ENCODE measurements at regions not wholly inside any gene's neighbourhood (a gene's known extent, or its start where the extent isn't known, plus 50 kb on each side); places are given as distances from the start of the nearest gene placed in this dataset.
"Not testable (repeated sequence)": the region's sequence is repeated elsewhere in the genome, so short reads cannot be mapped to it uniquely, and the experiment has no call there.

DNA sequence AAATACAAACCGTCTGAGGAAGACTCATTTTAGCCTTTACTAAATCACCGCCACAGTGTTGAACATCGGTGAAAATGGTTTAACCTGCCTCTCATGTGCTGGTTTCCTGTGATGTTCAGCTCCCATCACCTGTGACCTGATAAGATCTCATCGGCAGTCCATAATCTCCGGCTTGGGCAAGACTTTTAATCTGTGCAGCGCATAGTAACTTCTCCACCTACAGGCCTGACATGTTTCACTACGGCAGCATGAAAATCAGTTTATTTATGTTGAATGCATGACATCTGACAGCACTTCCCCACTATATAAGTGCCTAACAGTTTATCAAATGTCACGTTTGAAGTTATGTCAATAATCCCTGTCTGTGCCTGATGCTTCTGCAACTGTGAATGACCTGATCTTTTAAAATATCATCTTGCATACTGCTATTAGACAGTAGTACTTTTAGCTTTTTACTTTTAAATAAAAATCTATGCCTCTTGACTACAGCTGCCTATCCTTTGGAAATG lies 1919.8 kb upstream of the AGA start:
- no peak for DNase-seq

DNA sequence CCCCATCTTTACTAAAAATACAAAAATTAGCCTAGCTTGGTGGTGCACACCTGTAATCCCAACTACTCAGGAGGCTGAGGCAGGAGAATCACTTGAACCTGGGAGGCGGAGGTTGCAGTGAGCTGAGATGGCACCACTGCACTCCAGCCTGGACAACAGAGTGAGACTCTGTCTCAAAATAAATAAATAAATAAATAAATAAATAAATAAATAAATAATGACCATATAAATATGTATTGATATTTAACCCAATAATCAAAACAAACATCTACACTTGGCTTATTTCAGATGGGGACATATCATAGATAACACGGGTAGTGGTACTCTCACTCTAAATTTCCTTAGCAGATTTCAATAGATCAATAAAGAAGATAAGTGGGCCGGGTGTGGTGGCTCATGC lies 1923.7 kb upstream of the AGA start:
- not testable (repeated sequence) for DNase-seq

DNA sequence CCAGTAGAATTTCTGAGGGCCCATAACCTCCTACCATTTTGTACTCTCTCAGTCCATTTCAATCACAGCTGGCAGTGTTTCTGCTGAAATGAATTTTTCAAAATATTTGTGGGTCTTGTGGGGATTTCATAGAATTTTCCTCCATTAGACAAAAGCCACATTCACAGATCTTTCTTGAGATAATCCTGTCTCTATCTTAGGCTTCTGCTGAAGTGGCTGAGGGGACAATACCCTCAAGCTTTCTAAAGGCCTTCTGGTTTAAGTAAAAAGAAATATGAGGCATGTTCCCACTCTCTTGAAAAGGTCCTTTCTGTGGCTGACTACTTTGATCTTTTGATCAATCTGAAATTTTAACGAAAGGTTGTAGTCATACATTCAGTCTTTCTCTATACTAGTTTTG lies 1930.0 kb upstream of the AGA start:
- no peak for DNase-seq

DNA sequence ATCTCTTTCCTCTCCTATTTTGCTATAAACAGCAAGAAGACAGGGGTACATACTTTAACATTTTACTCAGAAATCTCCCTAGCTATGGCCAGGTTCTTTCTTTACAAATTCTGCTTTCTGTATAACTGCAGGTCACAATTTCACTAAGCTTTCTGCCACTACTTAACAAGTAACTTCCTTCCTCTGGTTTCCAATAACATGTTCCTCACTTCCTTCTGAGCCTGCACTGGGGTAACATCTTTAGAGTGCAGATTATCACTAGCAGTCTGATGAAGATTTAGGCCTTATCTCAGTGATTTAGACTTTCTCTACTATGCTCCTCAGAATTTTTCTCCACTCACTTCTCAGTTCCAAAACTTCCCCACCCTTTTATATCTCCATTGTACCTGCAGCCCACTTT lies 1930.5 kb upstream of the AGA start:
- DNase-seq, result no peak

DNA sequence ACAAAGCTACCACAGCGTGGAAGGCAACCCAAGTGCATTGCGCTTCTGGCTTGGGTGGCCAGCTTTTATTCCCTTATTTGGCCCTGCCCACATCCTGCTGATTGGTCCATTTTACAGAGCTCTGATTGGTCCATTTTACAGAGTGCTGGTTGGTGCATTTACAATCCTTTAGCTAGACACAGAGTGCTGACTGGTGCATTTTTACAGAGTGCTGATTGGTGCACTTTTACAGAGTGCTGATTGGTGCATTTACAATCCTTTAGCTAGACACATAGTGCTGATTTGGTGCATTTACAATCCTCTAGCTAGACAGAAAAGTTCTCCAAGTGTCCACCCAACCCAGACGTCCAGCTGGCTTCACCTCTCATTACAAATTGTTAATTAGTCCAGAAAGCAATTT lies 1936.6 kb upstream of the AGA start:
- DNase-seq, result not testable (repeated sequence)

DNA sequence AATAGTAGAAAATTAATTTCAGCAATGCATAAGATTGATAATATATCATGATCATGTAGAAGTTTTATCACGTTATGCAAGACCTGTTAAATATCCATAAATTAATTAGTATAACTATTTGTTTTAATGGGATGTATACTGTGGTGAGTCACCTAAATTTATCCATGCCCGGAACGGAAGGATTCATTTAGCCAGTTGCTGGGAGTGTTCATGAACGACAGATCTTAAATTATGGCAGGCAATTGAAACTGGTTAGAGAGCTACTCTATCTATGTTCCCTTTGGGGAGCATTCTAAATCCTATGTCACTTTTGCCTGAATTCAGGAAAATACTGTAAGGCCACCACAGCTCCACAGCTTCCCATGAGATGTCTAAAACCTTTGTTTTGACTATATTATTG lies 1950.5 kb upstream of the AGA start:
- no peak for DNase-seq

DNA sequence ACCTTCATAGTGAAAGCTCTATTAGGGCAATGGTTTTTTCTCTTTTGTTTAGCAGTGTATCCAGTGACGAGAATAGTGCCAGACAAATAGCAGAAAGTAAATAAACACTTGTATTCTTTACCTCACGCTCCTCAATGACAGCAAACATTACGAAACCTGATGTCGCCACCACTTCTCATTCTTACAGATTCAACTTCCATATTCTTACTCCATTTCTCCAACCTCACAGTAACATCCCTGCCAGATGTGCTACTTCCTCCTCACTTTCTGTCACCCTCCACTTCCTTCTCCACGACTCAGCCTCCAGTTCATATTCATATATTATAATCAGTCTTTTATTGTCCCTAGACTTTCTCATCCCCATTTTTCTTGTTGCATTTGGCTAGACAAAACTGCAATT lies 1956.2 kb upstream of the AGA start:
- DNase-seq, result no peak

DNA sequence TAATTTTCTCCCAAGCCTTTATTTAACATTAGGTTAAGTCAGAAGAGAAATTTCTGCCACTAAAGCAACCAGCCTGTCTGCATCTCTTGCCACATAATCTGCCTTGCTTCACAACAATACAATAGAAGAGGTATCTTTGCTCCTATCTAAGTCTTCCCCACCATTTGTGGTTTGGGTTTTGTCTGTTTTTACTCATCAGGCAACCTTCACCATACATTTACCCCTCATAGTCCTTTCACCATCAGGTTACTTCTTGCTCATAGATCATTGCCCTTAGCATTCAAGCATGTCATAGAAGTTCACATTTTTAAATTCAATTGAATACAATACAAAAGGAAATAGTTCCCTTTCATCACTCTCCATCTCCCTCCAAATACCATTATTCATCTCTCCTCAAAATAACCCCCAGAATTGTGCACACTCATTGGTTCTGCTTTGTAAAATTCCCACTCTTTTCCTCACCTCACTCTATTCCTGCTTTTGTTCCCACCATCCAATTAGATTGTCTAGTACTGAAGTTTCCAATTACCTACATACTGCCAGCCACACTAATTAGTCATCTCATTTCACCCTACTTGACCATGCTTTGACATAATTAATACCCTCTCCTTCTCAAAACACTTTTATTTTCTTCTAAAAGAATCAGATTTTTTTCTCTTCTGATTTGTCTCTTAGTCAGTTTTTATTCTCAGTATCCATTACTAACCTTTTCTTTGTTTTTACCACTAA lies 1957.0 kb upstream of the AGA start:
- no peak for DNase-seq

DNA sequence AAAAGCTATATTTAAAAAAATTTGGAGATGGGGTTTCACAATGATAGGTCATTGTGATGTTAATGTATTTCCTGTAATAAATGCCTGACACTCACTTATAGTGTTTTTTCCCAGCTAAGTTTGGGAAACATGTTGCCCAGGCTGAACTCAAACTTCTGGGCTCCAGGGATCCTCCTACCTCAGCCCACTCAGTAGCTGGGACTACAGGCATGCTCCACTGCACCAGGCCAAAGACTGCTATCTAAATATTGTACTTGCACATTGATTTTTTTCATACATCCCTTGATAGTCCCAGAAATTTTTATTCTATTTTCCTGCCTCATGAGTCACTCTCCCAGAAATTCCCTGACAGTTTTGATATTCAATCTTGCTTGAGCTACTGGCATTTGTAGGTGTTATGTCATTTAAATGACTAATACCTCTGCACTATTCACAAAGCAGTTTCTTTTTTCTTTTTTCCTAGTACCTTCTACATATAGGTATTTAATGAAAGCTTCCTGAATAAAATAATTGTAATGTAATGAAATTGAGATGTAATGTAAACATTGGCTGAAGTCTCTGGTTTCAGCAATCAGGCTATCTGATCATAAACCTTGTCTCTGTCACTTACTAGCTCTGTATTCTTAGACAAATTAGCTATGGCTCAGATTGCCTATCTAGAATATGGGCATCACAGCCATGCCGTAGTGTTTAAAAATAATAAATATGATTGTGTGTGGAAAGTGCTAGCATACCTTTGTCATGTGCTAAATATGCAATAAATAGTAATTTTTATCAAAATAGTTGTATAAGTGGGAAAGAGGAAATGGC lies 1973.0 kb upstream of the AGA start:
- peak; percentile 6 for DNase-seq

DNA sequence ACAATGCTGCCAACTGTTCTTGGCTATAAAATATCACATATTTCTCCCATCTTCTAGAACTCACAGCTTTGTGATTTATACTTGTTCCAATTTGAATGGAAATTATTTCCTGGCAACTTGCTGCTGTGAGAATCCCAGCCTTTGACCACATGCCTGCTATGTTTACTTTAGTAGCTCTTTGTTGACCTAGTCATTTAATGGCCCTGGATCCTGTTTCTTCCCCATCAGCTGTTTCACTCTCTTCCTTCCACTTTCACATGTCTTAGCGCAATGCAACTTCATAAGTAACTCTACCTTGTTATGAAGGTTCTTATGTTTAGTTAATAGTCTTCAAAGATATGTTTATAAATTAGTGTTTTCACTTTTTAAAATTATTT lies 1973.6 kb upstream of the AGA start:
- peak; percentile 6 for DNase-seq

DNA sequence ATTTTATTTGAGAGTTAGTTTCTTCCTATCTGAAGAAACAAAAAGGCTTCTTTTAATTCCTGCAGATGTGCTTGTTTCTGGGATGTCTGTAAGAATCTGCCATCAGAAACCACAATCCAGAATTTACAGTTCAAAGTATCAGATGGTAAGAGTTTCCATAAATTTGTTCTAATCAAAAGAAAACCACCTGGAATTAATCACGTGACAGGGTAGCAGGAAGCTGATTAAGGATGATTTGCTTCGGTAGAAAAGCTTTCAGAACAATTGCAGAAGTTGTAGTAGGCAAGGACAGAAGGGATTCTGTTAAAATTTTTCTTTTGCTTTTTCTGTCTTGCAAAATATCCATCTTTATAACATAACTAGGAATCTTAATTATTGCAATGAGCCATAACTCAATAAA lies 1975.1 kb upstream of the AGA start:
- DNase-seq, result no peak

DNA sequence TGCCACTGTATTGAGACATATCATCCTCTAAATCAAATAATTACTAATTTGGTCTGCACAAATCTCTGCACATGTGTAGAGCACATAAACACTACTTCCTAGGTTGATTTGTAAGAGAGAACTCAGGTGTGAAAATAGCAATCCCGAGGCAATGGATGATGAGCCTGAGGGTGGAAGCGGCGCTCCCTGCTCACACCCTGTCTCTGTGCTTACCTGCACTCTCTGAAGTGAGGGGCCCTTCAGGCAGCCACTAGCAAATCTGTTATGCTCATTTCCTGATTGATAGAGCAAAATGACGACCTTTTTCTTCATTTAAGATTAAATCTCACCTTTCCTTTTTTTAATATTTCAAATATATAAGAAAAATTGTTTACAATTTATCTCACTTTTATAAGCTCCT lies 1995.7 kb upstream of the AGA start:
- no peak for DNase-seq

DNA sequence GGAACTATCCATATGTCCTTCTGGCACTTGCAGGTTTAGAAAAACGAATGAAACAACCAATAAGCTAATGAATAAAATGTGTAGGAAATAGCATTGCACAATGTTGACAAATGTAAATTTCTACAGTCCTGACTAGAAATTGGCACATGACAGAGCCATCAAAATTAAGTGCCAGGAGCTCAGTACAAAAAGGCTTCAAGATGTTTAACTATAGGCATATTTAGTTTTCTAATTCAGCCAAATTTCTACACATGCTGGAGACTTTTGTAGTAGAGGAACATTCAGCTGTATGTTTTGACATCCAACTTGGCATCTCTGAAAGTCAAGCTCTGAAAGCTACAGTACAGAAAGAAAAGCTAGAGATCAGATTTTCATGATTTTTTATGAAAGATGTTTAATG lies 1999.4 kb upstream of the AGA start:
- DNase-seq, result no peak

DNA sequence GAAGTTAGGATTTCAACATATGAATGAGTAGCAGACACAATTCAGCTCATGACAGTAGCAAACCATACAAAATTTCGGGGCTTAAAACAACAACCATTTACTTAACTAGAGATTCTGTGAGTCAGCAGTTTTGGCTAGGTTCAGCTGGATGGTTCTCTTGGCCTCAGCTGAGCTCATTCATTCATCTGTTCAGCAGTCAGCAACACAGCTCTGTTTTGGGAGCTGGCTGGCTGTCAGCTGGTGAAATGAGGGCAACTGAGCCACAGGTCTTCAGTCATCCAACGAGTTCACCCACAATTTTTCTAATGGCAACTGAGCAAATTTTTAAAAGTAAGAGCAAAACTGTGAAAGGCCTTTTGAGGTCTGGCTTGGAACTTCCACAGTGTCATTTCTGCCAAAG lies 2005.1 kb upstream of the AGA start:
- no peak for DNase-seq

DNA sequence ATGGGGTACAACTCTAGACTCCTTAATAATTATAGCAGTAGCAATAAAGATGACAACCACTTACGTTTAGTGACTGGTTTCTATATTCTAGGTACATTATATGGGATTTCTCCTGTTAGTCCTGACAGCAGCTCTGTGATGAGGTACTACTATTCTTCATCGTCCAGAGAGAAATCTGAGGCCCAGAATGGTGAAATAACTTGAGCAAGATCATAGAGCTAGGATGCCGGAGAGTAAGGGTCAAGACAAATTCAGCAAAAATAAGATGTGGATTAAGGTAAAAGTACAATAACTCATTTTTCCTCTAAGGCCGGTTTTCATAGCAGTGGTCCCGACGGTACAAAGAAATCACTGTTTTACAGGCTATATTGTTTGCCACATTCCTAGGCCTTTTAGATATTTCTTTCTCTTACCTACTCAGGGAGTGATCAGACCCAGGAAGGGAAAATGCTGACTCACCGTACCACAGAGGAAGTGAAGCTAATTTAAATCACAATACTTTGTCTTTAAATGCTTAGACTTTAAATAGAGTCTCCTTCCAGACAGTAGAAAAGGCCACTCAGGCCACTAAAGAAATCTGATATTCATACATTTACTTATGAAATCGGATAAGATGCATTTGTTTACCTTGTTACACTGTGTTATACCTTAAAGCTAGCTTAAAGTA lies 2023.0 kb upstream of the AGA start:
- DNase-seq, result no peak

DNA sequence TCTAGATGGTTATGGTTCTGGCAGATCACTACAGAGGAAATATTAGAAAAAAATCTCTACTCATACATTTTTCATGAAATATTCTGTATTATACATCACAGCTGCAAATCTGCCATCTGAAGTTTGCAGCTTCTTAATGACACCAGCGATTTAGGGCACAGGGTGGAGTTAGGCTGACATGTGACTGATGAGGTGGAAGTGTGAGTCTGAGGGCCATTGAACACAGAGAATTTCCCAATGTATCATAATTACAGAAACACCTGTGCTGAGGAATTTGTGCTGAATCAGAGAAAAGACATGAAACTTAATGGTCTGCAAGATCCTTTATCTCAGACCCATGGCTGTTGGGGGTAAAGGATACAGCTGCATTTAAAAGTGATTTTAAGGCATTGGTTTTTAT lies 2025.6 kb upstream of the AGA start:
- no peak for DNase-seq

DNA sequence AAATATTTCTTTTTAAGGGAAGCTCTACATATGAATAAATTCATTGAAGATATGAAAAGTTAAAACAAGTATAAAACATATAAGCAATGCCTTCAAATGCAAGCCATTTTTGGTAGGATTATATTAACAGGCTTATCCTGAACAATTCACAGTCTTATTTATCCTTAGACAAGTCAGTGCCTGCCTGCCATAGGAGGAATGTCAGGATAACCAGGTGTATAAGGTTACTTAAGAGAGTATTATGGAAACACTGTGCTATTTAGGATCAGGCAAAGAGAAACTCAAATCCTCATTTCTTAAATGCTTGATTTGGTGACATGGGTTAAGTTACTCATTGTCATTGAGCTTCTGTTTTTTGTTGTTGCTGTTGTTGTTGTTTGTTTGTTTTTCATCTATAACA lies 2029.9 kb upstream of the AGA start:
- DNase-seq, result no peak

DNA sequence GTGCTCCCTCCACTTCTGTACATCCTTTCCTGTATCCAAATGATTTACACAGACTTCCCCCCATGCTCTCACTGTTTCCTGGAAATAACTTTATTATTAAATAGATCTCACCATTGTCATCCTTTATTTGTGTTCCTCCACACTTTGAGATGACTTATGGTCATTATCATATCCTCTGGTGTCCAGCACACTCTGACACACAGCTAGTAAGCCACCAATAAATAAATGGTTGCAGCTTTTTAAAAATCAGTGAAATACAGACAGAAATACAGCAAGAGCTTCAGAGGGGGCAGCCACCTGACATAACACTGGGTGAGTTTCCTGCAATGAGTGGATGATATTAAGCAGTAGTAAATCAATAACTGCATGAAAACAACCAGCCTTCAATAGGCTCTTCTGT lies 2036.4 kb upstream of the AGA start:
- DNase-seq, result no peak

DNA sequence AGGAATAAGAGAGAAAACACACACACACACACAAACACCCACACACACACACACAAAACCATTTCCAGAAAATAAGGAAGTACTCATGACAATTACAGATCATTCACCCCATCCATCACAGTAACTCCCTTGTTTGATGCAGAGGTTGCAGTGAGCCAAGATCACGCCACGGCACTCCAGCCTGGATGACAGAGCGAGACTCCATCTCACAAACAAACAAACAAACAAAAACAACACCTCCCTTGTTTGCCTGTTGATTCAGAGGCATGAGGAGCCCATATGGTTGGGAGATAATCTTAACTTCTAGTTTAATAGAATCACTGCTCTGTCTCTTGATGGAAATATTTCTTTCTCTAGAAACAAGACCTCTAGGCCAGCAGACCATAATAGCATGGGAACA lies 2043.5 kb upstream of the AGA start:
- no peak for DNase-seq

DNA sequence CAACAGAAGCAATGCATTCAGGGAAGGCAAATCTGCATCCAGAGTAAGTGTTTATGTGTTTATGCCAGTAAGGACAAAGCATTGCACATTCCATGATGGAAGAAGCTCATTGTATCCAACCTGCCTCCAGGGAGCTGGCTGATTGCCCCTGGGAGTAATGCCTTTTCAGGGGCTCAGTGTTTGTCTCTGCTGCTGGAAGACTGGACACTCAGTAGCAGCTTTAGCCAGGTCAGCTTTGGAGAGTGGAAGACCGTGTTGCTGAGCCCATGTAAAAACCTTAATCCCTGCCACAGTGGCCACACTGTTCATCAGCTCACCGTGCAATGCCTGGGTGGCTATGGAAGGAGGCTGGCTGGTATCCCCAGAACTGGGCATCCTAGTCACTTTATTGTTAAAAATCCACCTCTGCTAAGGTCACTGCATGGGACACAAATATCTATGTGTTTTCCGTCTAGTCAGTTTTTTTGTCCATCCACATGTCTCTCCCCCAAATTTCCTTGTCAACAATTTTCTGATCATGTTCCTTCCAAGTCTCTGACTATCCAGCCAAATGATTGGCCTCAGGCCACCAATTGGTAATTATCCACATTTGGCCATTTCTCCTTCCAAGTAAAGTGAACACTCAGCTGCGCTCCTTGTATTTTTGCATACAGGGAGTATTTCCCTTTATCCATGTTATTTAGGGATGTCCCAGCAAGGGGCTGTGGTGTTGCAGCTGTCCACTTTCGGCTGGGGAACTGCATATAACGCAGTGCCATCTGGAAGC lies 2044.5 kb upstream of the AGA start:
- DNase-seq, result no peak

DNA sequence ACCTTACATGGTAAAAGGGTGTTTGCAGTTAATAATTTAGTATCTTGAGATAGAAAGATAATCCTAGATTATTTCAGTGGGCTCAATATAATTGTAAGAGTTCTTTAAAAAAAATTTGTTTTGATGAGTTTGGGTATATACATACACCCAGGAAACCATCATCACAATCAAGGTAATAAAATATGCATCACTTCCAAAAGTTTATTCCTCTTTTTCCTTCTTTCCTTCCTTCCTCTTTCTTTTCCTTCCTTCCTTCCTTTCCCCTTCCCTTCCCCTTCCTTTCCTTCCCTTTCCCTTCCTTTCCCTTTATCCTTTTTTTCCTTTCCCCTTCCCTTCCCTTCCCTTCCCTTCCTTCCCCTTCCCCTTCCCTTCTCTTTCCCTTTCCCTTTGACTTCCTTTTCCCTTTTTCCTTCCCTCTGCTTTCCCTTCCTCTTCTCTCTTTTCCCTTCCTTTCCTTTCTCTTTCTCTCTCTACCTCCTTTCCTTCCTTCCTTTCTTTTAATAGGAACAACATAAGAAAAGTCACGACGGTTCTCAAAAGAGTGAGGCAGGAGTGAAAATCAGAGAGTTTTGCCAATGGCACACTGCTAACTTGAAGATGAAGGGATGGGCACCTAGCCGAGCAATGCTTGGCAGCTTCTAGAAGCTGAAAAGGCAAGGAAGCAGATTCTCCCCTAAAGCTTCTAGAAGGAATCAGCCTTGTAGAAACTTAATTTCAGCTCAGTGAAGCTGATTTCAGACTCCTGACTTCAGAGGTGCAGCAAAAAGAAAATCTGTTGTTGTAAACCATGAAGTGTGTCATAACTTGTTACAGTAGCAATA lies 2050.2 kb upstream of the AGA start:
- no peak for DNase-seq

DNA sequence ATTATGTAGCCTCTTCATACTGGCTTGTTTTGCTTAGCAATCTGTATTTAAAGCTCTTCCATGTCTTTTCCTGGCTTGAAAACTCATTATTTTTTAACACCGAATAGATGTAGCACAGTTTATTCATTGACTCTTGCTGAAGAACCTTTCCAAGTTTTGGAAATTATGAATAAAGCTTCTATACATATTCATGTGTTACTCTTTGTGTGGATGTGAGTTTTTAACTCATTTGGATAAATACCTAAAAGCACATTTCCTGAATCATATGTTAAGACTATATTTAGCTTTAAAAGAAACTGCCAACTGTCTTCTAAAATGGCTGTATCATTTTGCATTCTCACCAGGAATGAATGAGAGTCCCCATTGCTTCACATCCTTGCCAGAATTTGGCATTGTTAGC lies 2061.7 kb upstream of the AGA start:
- DNase-seq, result no peak
